ENCODE measurements at regions not wholly inside any gene's neighbourhood (a gene's known extent, or its start where the extent isn't known, plus 50 kb on each side); places are given as distances from the start of the nearest gene placed in this dataset.

DNA sequence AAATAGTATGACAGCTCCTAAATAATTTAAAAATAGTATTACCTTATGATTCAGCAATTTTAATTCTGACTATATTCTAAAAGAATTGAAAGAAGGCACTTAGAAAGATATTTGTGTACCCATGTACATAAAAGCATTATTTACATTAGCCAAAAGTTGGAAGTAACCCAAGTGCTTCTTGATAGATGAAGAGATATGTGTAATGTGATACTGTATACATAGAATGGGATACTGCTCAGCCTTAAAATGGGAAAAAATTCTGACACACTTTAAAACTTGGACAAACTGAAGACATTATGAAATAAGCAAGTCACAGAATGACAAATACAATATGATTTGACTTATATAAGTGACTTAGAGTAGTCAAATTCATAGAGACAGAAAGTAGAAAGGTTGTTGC, 112.2 kb downstream of the IDS start:
- TF ChIP-seq, protein P1, sequence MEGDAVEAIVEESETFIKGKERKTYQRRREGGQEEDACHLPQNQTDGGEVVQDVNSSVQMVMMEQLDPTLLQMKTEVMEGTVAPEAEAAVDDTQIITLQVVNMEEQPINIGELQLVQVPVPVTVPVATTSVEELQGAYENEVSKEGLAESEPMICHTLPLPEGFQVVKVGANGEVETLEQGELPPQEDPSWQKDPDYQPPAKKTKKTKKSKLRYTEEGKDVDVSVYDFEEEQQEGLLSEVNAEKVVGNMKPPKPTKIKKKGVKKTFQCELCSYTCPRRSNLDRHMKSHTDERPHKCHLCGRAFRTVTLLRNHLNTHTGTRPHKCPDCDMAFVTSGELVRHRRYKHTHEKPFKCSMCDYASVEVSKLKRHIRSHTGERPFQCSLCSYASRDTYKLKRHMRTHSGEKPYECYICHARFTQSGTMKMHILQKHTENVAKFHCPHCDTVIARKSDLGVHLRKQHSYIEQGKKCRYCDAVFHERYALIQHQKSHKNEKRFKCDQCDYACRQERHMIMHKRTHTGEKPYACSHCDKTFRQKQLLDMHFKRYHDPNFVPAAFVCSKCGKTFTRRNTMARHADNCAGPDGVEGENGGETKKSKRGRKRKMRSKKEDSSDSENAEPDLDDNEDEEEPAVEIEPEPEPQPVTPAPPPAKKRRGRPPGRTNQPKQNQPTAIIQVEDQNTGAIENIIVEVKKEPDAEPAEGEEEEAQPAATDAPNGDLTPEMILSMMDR (IDR thresholded peaks at IDR 0.05; ENCODE audit: low read depth, low read length), result no peak
- TF ChIP-seq EZH2phosphoT487 (IDR thresholded peaks at IDR 0.05; ENCODE audit: low read depth), result no peak
